ENCODE measurements at regions not wholly inside any gene's neighbourhood (a gene's known extent, or its start where the extent isn't known, plus 50 kb on each side); places are given as distances from the start of the nearest gene placed in this dataset.

- peak; percentile 26 to 60 for DNase-seq
Measured at GRCh38 chr15:59741274-59741906, 52.3 kb upstream of the BNIP2 start.

GRCh38 chr15:59739557-59740186 lies 50.6 kb upstream of the BNIP2 start:
- Histone ChIP-seq H3K4me3 (no peak overlapping the region), H3K9me3 (replicated peaks) (no peaks in the 10 kb centered on the region), H3K4me1 (no peaks in the 10 kb centered on the region), H3K27ac (no peak overlapping the region), H3K27me3 (no peaks in the 10 kb centered on the region), H3K36me3 (no peaks in the 10 kb centered on the region)
- DNase-seq, result no peak

More at GRCh38 chr15:59741274-59741906, 52.3 kb upstream of the BNIP2 start:
- H3K27ac ChIP-seq, result no peak overlapping the region
- H3K27me3 ChIP-seq, result no peaks in the 10 kb centered on the region
- H3K4me3 ChIP-seq, result no peak overlapping the region
- H3K36me3 ChIP-seq, result no peaks in the 10 kb centered on the region
- H3K9me3 ChIP-seq (replicated peaks), result no peaks in the 10 kb centered on the region
- H3K4me1 ChIP-seq, result no peaks in the 10 kb centered on the region

All from SJCRH30 (cell line).